Body of pancreas (tissue), 4 donors: ENCODE measurements at regions not wholly inside any gene's neighbourhood (a gene's known extent, or its start where the extent isn't known, plus 50 kb on each side); places are given as distances from the start of the nearest gene placed in this dataset.

Source experiments
- CTCF ChIP-seq, 7 experiments: fragments of 450-650 bp in 4 of 7; fragments of 200-600 bp in 3 of 7; sonication (generic) in 3 of 7; IDR thresholded peaks; one replicate each; pipeline ENCODE4 v1.5.1; 2016 to 2019; ENCODE audit warnings: antibody characterized with exemption in 7 of 7
- POLR2A ChIP-seq, 3 donors: fragments of 450-650 bp; IDR thresholded peaks; one replicate each; pipeline ENCODE4 v1.6.1; 2016; ENCODE audit warnings: antibody characterized with exemption in 3 of 3, mild to moderate bottlenecking in 2 of 3

- no peak for TF ChIP-seq CTCF (IDR thresholded peaks at IDR 0.05)
- no peak for TF ChIP-seq POLR2A (IDR thresholded peaks at IDR 0.05)
Measured at GRCh38 chr10:130859427-130859826, 452.1 kb downstream of the TCERG1L start.
